ENCODE measurements at regions not wholly inside any gene's neighbourhood (a gene's known extent, or its start where the extent isn't known, plus 50 kb on each side); places are given as distances from the start of the nearest gene placed in this dataset.
"Not testable (repeated sequence)": the region's sequence is repeated elsewhere in the genome, so short reads cannot be mapped to it uniquely, and the experiment has no call there.

- DNase-seq (ENCODE audit: low read depth), result no peak
Observed at GRCh38 chr11:25159341-25159740, 662.5 kb downstream of the LUZP2 start.

- DNase-seq (ENCODE audit: low read depth), result no peak
Observed at GRCh38 chr11:25163421-25163820, 666.6 kb downstream of the LUZP2 start.

- no peak for DNase-seq (ENCODE audit: low read depth)
Observed at GRCh38 chr11:25180187-25180586, 683.3 kb downstream of the LUZP2 start.

GRCh38 chr11:25183411-25183810 is 686.6 kb downstream of the LUZP2 start:
- DNase-seq (ENCODE audit: low read depth), result no peak

GRCh38 chr11:25197515-25197914 is 700.7 kb downstream of the LUZP2 start:
- no peak for DNase-seq (ENCODE audit: low read depth)

- DNase-seq (ENCODE audit: low read depth), result no peak
Observed at GRCh38 chr11:25198704-25199103, 701.9 kb downstream of the LUZP2 start.

GRCh38 chr11:25200925-25201324 is 704.1 kb downstream of the LUZP2 start:
- DNase-seq (ENCODE audit: low read depth), result no peak

- DNase-seq (ENCODE audit: low read depth), result no peak
Observed at GRCh38 chr11:25206762-25207161, 709.9 kb downstream of the LUZP2 start.

- no peak for DNase-seq (ENCODE audit: low read depth)
Observed at GRCh38 chr11:25211635-25212254, 714.9 kb downstream of the LUZP2 start.

- DNase-seq (ENCODE audit: low read depth), result no peak
Observed at GRCh38 chr11:25214535-25215176, 717.8 kb downstream of the LUZP2 start.

- DNase-seq (ENCODE audit: low read depth), result no peak
Observed at GRCh38 chr11:25218036-25218435, 721.2 kb downstream of the LUZP2 start.

GRCh38 chr11:25225078-25225477 is 728.2 kb downstream of the LUZP2 start:
- DNase-seq (ENCODE audit: low read depth), result no peak

GRCh38 chr11:25242928-25243327 is 746.1 kb downstream of the LUZP2 start:
- no peak for DNase-seq (ENCODE audit: low read depth)

- DNase-seq (ENCODE audit: low read depth), result no peak
Observed at GRCh38 chr11:25244126-25244525, 747.3 kb downstream of the LUZP2 start.

- DNase-seq (ENCODE audit: low read depth), result no peak
Observed at GRCh38 chr11:25247336-25247735, 750.5 kb downstream of the LUZP2 start.

- no peak for DNase-seq (ENCODE audit: low read depth)
Observed at GRCh38 chr11:25252854-25253253, 756.0 kb downstream of the LUZP2 start.

- DNase-seq (ENCODE audit: low read depth), result not testable (repeated sequence)
Observed at GRCh38 chr11:25263861-25264260, 767.0 kb downstream of the LUZP2 start.

- DNase-seq (ENCODE audit: low read depth), result no peak
Observed at GRCh38 chr11:25271301-25271700, 774.4 kb downstream of the LUZP2 start.

GRCh38 chr11:25272214-25272613 is 775.4 kb downstream of the LUZP2 start:
- DNase-seq (ENCODE audit: low read depth), result no peak

- DNase-seq (ENCODE audit: low read depth), result not testable (repeated sequence)
Observed at GRCh38 chr11:25280821-25281220, 784.0 kb downstream of the LUZP2 start.

- no peak for DNase-seq (ENCODE audit: low read depth)
Observed at GRCh38 chr11:25293166-25293565, 796.3 kb downstream of the LUZP2 start.

GRCh38 chr11:25298450-25298849 is 801.6 kb downstream of the LUZP2 start:
- DNase-seq (ENCODE audit: low read depth), result no peak

GRCh38 chr11:25309818-25310217 is 813.0 kb downstream of the LUZP2 start:
- no peak for DNase-seq (ENCODE audit: low read depth)

GRCh38 chr11:25317216-25317615 is 820.4 kb downstream of the LUZP2 start:
- DNase-seq (ENCODE audit: low read depth), result no peak

Measured in Daoy (cell line).